ENCODE measurements at regions not wholly inside any gene's neighbourhood (a gene's known extent, or its start where the extent isn't known, plus 50 kb on each side); places are given as distances from the start of the nearest gene placed in this dataset.

DNA sequence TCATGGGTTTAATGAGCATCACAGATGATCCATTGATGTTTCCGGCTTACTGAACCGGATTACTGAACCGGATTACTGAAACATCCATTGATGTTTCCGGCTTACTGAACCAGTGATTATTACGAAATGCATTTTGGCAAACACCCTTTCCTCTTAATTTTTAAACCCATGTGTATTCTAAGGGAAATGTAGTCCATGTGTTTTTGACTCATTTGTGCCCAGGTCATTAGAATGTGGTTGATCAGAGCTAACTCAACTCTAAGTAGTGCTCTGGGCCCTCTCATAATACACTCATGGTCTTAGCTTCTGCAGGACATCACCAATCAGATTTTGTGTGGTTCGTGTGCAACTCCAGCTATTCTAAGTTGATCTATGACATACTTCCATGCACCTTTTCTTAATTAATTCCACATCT is 141.6 kb downstream of the SPATA18 start:
- 6% methylated on average over 1 of the region's 6 CpGs for WGBS (ENCODE audit: missing lambda C conversion rate)
- no peaks in the 10 kb centered on the region for H3K4me1 ChIP-seq
- no peak overlapping the region for H3K27ac ChIP-seq
- no peaks in the 10 kb centered on the region for H3K9me3 ChIP-seq
- H3K4me2 ChIP-seq, result no peak overlapping the region
- H3K4me3 ChIP-seq, result no peak overlapping the region
- POLR2A ChIA-PET, result no interaction called here
- no peak for FAIRE-seq
- ATAC-seq, result no peak
- DNase-seq (ENCODE audit: low read depth in 1 of 2, low spot score in 1 of 2), result no peak
- CTCF ChIA-PET, result no interaction called here
- no peak for TF ChIP-seq ESRRA (IDR thresholded peaks at IDR 0.05; ENCODE audit: borderline replicate concordance, low read length)
- TF ChIP-seq HDAC2 (IDR thresholded peaks at IDR 0.05), result no peak
- TF ChIP-seq ZFP36 (IDR thresholded peaks at IDR 0.05; ENCODE audit: borderline replicate concordance, partially characterized antibody), result no peak
- TF ChIP-seq ATOH8 (CRISPR knock-in tag; IDR thresholded peaks at IDR 0.05; ENCODE audit: low read depth), result no peak
- TF ChIP-seq RCOR1 (IDR thresholded peaks at IDR 0.05; ENCODE audit: low read depth, low read length), result no peak
- no peak for TF ChIP-seq CBX8 (IDR thresholded peaks at IDR 0.05)
- TF ChIP-seq BHLHE40 (IDR thresholded peaks at IDR 0.05; ENCODE audit: low read depth, low read length), result no peak
- no peak for TF ChIP-seq CEBPB (IDR thresholded peaks at IDR 0.05)
- no peak for TF ChIP-seq ZSCAN20 (CRISPR knock-in tag; IDR thresholded peaks at IDR 0.05)
- no peak for TF ChIP-seq JUNB (IDR thresholded peaks at IDR 0.05)
- TF ChIP-seq RFX5 (IDR thresholded peaks at IDR 0.05), result no peak

GRCh38 chr4:52195869-52196268 is 144.8 kb downstream of the SPATA18 start:
- ChIA-PET POLR2A (no interaction called here), CTCF (interaction anchor here (1.0 to 1.5 kb wide), 2 partner anchors 39 to 170 kb away, joined by 3 to 4 read pairs; no protein-coding TSS in a partner anchor)
- 39% methylated on average over 5 of the region's 5 CpGs for WGBS (ENCODE audit: missing lambda C conversion rate)
- H3K9me3 ChIP-seq, result no peaks in the 10 kb centered on the region
- H3K27ac ChIP-seq, result no peak overlapping the region
- TF ChIP-seq ATOH8 (CRISPR knock-in tag; IDR thresholded peaks at IDR 0.05; ENCODE audit: low read depth), result no peak
- no peak for TF ChIP-seq POLR2A (IDR thresholded peaks at IDR 0.05; ENCODE audit: low read length)
- no peak for TF ChIP-seq RCOR1 (IDR thresholded peaks at IDR 0.05; ENCODE audit: low read depth, low read length)
- no peak for TF ChIP-seq USF2 (IDR thresholded peaks at IDR 0.05)
- TF ChIP-seq ELK1 (IDR thresholded peaks at IDR 0.05; ENCODE audit: low read depth, low read length), result no peak
- no peak for TF ChIP-seq NPAS2 (CRISPR knock-in tag; IDR thresholded peaks at IDR 0.05; ENCODE audit: borderline replicate concordance)
- no peak for TF ChIP-seq PBX3 (IDR thresholded peaks at IDR 0.05)
- FAIRE-seq (no peak), ATAC-seq (no peak), DNase-seq (ENCODE audit: low read depth in 1 of 2, low spot score in 1 of 2) (no peak)
- 0 out of 3 replicates have a peak, but pooled peaks cover 9% of the 10 kb centered on the region for H3K4me1 ChIP-seq
- H3K4me3 ChIP-seq, result no peak overlapping the region
- H3K4me2 ChIP-seq, result no peak overlapping the region

DNA sequence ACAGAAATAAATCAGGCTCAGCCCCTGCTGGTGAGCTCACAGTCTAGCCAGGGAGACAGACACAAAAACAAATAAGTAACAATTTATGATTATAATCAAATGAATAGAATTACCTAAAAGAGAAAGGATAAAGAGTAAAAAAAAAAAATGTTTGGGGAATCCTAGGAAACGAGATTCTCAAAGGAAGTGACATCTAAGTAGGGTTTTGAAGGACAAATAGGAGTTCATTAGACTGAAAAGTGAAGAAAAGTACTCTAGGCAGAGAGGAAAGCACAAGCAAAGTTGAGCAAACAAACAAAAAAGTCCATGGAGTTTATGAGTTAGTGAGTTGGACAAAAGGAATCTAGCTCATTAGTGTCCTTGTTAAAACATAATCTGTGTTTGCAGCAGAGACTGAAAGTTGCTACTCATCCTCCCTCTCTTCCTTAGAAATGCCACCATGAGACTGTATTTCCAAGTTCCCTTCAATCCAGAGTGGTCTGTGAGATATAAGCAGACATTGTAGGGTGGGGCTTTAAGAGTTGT is 145.6 kb downstream of the SPATA18 start:
- POLR2A ChIA-PET, result no interaction called here
- CTCF ChIA-PET, result interaction anchor here (1.0 to 1.5 kb wide), 2 partner anchors 38 to 170 kb away, joined by 3 to 4 read pairs; no protein-coding TSS in a partner anchor
- H3K27ac ChIP-seq, result no peak overlapping the region
- no peak overlapping the region for H3K4me2 ChIP-seq
- ATAC-seq (no peak), FAIRE-seq (no peak), DNase-seq (ENCODE audit: low read depth in 1 of 2, low spot score in 1 of 2) (no peak)
- 0% methylated on average over 1 of the region's 1 CpG for WGBS (ENCODE audit: missing lambda C conversion rate)
- H3K9me3 ChIP-seq, result no peaks in the 10 kb centered on the region
- H3K4me3 ChIP-seq, result no peak overlapping the region
- no peak for TF ChIP-seq RARB (CRISPR knock-in tag; IDR thresholded peaks at IDR 0.05)
- 0 out of 3 replicates have a peak, but pooled peaks cover 9% of the 10 kb centered on the region for H3K4me1 ChIP-seq
